ENCODE measurements at regions not wholly inside any gene's neighbourhood (a gene's known extent, or its start where the extent isn't known, plus 50 kb on each side); places are given as distances from the start of the nearest gene placed in this dataset.
"Not testable (repeated sequence)": the region's sequence is repeated elsewhere in the genome, so short reads cannot be mapped to it uniquely, and the experiment has no call there.

DNA sequence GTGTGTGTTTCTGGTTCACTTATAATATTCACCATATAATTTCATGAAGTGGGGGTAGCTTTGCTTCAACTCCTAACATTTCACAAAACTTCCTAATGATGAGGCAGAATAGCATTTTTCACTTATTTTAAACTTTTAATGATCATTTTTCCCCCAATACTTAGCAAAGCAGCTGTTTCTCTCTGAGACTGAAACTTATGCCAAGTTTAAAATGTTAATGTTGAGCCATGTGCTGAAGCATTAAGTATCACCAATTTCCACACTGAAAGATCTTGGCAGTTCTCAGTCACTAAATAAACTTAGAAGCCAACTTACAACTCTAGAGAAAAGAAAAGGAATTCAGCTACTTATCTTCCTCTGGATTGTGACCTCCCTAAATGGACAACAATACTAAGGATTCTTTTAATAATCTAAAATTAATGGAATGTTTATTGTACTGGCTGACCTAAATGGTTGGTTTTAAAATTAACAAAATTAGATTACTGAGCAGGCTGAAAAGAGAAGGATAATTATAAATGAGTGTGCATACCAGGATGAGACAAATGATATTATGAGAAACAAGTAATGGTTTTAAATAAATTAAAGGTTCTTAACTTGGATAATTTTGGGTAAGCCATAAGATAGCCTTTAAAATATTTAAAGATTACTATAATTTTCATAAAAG lies 1429.4 kb upstream of the ADGRL3 start:
- intact Hi-C loops (cut with DNase I): no loop called here
- H3K36me3 ChIP-seq: no peaks in the 10 kb centered on the region
- no peaks in the 10 kb centered on the region for H3K4me1 ChIP-seq
- ATAC-seq: no peak
- no peaks in the 10 kb centered on the region for H3K27me3 ChIP-seq
- no peaks in the 10 kb centered on the region for H3K9me3 ChIP-seq
- no peak overlapping the region for H3K4me3 ChIP-seq
- TF ChIP-seq, protein P1, sequence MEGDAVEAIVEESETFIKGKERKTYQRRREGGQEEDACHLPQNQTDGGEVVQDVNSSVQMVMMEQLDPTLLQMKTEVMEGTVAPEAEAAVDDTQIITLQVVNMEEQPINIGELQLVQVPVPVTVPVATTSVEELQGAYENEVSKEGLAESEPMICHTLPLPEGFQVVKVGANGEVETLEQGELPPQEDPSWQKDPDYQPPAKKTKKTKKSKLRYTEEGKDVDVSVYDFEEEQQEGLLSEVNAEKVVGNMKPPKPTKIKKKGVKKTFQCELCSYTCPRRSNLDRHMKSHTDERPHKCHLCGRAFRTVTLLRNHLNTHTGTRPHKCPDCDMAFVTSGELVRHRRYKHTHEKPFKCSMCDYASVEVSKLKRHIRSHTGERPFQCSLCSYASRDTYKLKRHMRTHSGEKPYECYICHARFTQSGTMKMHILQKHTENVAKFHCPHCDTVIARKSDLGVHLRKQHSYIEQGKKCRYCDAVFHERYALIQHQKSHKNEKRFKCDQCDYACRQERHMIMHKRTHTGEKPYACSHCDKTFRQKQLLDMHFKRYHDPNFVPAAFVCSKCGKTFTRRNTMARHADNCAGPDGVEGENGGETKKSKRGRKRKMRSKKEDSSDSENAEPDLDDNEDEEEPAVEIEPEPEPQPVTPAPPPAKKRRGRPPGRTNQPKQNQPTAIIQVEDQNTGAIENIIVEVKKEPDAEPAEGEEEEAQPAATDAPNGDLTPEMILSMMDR (IDR thresholded peaks at IDR 0.05): no peak
- no peak for TF ChIP-seq POLR2A (IDR thresholded peaks at IDR 0.05)
- no peak overlapping the region for H3K27ac ChIP-seq
- no peak for DNase-seq

DNA sequence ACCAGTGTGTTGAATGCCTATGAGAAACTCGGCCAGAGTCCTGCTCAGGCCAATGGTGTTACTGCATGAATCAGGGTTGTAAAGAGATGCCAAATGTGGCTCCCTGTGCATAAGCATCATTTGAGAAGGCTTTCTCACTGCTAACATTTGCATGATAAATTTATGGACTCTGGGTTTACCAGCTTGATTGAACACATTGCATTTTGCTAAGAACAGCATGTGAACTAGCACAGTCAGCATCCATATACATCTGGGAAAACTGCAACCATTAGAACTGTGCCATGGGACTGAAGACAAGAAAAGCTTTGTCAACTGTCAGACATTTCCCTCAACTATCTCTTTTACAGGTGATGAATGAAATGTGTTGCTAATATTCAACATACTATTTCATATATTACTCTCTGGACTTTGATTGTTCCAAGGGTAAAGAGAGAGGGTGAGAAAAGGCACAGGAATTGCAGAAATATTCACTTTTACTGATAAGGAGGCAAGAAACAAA lies 1427.4 kb upstream of the ADGRL3 start:
- ATAC-seq (no peak), DNase-seq (no peak)
- Histone ChIP-seq H3K36me3 (no peaks in the 10 kb centered on the region), H3K4me1 (no peaks in the 10 kb centered on the region), H3K27me3 (no peaks in the 10 kb centered on the region), H3K9me3 (no peaks in the 10 kb centered on the region), H3K4me3 (no peak overlapping the region), H3K27ac (no peak overlapping the region)
- intact Hi-C loops (cut with DNase I): no loop called here
- TF ChIP-seq, protein P1 (IDR thresholded peaks at IDR 0.05): no peak
- TF ChIP-seq POLR2A (IDR thresholded peaks at IDR 0.05): no peak
- WGBS (ENCODE audit: insufficient coverage, low coverage, low lambda C conversion rate, missing lambda C conversion rate): 57% methylated on average over 1 of the region's 1 CpG

DNA sequence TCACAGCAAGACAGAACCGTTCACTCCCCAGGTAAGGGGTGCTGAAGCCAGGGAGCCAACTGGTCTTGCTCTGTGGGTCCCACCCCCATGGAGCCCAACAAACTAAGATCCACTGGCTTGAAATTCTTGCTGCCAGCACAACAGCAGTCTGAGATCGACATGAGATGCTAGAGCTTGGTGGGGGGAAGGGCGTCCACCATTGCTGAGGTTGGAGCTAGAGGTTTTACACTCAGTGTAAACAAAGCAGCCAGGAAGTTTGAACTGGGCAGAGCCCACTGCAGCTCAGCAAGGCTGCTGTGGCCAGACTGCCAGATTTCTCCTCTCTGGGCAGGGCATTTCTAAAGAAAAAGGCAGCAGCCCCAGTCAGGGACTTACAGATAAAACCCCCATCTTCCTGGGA lies 1419.9 kb upstream of the ADGRL3 start:
- ATAC-seq; H3K27me3 ChIP-seq; DNase-seq; H3K4me1 ChIP-seq; H3K9me3 ChIP-seq; H3K4me3 ChIP-seq; H3K27ac ChIP-seq; intact Hi-C loops (cut with DNase I); H3K36me3 ChIP-seq: not testable (repeated sequence)
- WGBS (ENCODE audit: insufficient coverage, low coverage, low lambda C conversion rate, missing lambda C conversion rate): 70% methylated on average over 3 of the region's 3 CpGs

DNA sequence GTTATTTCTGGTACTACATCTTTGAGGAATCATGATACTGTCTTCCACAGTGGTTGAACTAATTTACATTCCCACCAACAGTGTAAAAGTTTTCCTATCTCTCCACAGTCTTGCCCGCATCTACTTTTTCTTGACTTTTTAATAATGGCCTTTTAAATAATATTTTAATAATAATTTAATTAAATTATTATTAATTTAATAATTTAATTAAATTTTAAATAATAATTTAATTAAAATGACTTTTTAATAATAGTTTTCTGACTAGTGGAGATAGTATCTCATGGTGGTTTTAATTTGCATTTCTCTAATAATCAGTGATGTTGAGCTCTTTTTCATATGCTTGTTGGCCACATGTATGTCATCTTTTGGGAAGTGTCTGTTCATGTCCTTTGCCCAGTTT lies 1395.0 kb upstream of the ADGRL3 start:
- ATAC-seq (no peak), DNase-seq (no peak)
- no peaks in the 10 kb centered on the region for H3K4me1 ChIP-seq
- 81% methylated on average over 1 of the region's 1 CpG for WGBS (ENCODE audit: insufficient coverage, low coverage, low lambda C conversion rate, missing lambda C conversion rate)
- no peak overlapping the region for H3K27ac ChIP-seq
- H3K4me3 ChIP-seq: no peak overlapping the region
- no peaks in the 10 kb centered on the region for H3K36me3 ChIP-seq
- intact Hi-C loops (cut with DNase I): no loop called here
- no peak for TF ChIP-seq POLR2A (IDR thresholded peaks at IDR 0.05)
- TF ChIP-seq, protein P1 (IDR thresholded peaks at IDR 0.05): no peak
- H3K9me3 ChIP-seq: no peaks in the 10 kb centered on the region
- H3K27me3 ChIP-seq: no peaks in the 10 kb centered on the region

DNA sequence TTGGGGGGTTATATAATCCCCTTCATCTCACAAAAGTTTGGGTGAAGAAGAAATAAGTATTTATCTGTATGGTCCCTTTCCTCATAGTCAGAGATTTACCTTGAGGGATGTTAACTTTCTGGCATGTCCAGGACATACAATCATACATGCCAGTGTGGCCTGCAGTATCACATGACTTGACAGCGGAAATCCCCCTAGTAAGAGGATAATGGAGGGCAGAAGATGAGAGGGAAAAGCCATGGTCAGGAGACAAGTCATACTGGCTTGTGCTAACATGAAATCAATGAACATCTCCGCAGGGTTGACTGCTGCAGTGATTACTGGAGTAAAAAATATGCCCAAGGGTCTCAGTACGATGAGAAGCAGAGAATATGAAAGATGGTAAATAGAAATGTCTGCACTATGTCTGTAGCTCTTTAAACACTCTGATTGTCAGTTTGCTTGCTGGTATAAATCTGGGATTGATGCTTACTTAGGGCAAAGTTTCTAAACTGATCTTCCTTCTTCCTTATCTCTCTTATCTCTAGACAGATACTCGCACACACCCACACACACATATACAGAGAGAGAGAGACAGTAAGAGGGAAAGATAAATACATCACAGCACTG lies 1385.6 kb upstream of the ADGRL3 start:
- H3K27ac ChIP-seq: no peak overlapping the region
- H3K4me1 ChIP-seq: no peaks in the 10 kb centered on the region
- no peak for ATAC-seq
- H3K36me3 ChIP-seq: no peaks in the 10 kb centered on the region
- intact Hi-C loops (cut with DNase I): no loop called here
- 42% methylated on average over 4 of the region's 4 CpGs for WGBS (ENCODE audit: insufficient coverage, low coverage, low lambda C conversion rate, missing lambda C conversion rate)
- H3K4me3 ChIP-seq: no peak overlapping the region
- no peaks in the 10 kb centered on the region for H3K27me3 ChIP-seq
- no peaks in the 10 kb centered on the region for H3K9me3 ChIP-seq
- no peak for DNase-seq
- TF ChIP-seq POLR2A (IDR thresholded peaks at IDR 0.05): no peak
- TF ChIP-seq, protein P1 (IDR thresholded peaks at IDR 0.05): no peak

Measured in right lobe of liver (tissue), 6 donors.